HUES48 (cell line): ENCODE measurements at regions not wholly inside any gene's neighbourhood (a gene's known extent, or its start where the extent isn't known, plus 50 kb on each side); places are given as distances from the start of the nearest gene placed in this dataset.

Source experiments
- H3K27ac ChIP-seq: one replicate; pipeline ENCODE4 v1.7.0; 2013; ENCODE audit warnings: low read depth, low read length, inconsistent platforms
- H3K27me3 ChIP-seq: 2 replicates; pipeline ENCODE4 v1.6.1; 2013; ENCODE audit warnings: mild to moderate bottlenecking, low read length; ENCODE audit not compliant: control insufficient read depth, insufficient read depth
- H3K36me3 ChIP-seq: 2 replicates; pipeline ENCODE4 v1.6.1; 2013; ENCODE audit warnings: low read length; ENCODE audit not compliant: control insufficient read depth, insufficient read depth
- H3K4me1 ChIP-seq: 2 replicates; pipeline ENCODE4 v1.6.1; 2013; ENCODE audit warnings: mild to moderate bottlenecking, low read length; ENCODE audit not compliant: control insufficient read depth, insufficient read depth
- H3K4me3 ChIP-seq: 2 replicates; pipeline ENCODE4 v1.5.1; 2013; ENCODE audit warnings: mild to moderate bottlenecking, low read depth, low read length
- H3K9ac ChIP-seq: 2 replicates; pipeline ENCODE4 v1.6.1; 2013; ENCODE audit warnings: mild to moderate bottlenecking, low read depth, low read length, moderate library complexity
- H3K9me3 ChIP-seq: 2 replicates; pipeline ENCODE4 v1.6.1; 2013; ENCODE audit warnings: low read length; ENCODE audit not compliant: control insufficient read depth, insufficient read depth

DNA sequence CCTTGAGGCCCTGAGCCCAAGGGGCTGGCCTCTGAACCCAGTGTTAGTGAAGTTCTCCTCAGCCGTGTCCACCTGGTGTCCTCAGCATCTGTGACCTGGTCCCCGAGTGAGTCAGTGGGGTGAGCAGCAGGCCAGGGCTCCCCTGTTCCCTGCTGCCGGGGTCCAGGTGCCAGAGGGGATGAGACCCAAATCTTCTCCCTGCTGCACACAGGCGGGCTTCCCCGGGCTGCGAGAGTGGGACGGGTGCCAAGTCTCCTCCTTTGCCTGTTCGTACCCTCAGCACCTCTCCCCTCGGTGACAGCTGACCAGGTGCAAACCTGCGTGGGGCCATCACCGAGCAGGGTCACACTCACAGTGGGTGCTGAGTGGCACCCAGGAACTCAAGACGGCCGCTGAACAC is 514.5 kb downstream of the TBC1D22A start:
- H3K36me3 ChIP-seq = no peaks in the 10 kb centered on the region
- no peaks in the 10 kb centered on the region for H3K4me1 ChIP-seq
- no peak overlapping the region for H3K9ac ChIP-seq
- no peak overlapping the region for H3K27ac ChIP-seq
- peaks cover 95% of the 10 kb centered on the region for H3K9me3 ChIP-seq
- no peaks in the 10 kb centered on the region for H3K27me3 ChIP-seq
- no peak overlapping the region for H3K4me3 ChIP-seq

DNA sequence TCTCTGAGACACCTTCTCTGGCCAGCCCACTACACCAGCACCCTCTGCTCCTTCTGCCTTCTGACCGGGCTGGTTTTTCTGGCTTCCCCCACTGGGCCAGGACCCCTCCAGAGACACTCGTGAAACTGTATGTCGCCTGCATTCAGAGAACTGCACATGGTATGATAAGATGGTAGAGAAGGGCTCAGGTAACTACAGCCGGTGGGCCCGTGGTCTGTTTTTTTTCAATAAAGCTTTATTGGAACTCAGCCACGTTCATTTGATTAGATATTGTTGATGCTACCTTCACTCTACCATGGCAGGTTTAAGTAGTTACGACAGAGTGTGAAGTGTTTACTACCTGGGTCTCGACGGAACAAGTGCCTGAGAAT is 514.0 kb downstream of the TBC1D22A start:
- H3K9me3 ChIP-seq = peaks cover 95% of the 10 kb centered on the region
- no peaks in the 10 kb centered on the region for H3K36me3 ChIP-seq
- H3K27ac ChIP-seq = no peak overlapping the region
- H3K4me3 ChIP-seq = no peak overlapping the region
- no peaks in the 10 kb centered on the region for H3K4me1 ChIP-seq
- H3K9ac ChIP-seq = no peak overlapping the region
- no peaks in the 10 kb centered on the region for H3K27me3 ChIP-seq

DNA sequence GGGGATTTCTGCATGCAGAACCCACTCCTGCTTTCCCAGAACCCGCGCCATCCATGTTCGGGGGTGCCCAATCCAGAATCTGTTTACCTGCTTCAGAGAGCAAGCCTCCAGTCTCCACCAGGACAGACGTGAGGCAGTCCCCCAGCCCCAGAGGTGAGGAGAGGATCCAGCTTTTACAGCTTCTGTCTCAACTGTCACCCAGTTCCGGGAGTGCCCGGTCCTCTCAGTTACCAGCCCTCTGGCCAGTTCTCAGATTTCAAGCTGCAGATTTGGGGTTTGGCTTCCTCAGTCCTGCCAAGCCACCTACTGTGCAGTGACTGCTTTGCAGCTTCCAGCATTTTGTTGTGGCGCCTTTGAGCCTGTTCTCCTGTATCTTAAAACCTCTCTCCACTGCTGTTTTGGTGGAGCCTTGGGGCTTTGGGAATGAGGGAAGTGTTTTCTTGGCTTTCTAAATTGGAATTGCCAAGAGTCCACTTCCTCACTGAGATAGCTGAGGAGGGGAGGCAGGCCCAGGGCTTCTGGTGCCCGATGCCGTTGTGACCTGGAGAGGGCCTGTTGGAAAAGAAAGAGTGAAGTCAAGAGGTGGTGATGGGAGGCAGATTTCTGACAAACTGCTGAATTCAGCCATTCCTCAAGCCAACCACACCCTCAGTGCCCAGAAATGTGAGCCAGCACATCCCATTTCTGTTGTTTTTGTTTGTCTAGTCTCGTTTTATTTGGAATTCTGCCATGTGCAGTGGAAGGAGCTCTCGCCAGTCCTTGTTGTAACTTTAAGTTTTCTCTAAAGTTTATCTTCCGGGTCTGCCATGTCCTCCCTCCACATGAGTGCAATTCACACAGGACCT is 513.4 kb downstream of the TBC1D22A start:
- Histone ChIP-seq H3K27ac (no peak overlapping the region), H3K36me3 (no peaks in the 10 kb centered on the region), H3K9ac (no peak overlapping the region), H3K27me3 (no peaks in the 10 kb centered on the region), H3K4me1 (no peaks in the 10 kb centered on the region), H3K4me3 (no peak overlapping the region), H3K9me3 (peaks cover 95% of the 10 kb centered on the region)

DNA sequence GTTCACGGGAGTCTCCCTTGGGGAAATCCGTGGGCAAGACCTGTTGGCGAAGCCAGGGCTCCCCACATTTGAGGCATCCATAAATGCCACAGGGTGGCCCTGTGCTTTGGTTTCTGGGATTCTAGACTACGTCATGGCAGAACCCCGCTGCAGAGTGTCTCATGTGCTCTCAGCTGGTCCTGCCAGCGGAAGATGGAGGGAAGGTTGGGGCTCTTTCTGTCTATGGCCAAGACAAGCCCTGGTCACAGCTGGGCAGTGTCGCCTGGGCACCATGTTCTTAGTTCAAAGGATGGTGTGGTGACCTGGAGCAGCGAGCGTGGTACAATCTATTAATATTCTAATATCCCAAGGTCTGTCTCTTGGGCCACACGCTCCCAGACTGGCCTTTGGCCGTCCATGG is 511.7 kb downstream of the TBC1D22A start:
- H3K27ac ChIP-seq = no peak overlapping the region
- no peaks in the 10 kb centered on the region for H3K4me1 ChIP-seq
- no peaks in the 10 kb centered on the region for H3K27me3 ChIP-seq
- peaks cover 96% of the 10 kb centered on the region for H3K9me3 ChIP-seq
- H3K9ac ChIP-seq = no peak overlapping the region
- H3K36me3 ChIP-seq = no peaks in the 10 kb centered on the region
- no peak overlapping the region for H3K4me3 ChIP-seq

DNA sequence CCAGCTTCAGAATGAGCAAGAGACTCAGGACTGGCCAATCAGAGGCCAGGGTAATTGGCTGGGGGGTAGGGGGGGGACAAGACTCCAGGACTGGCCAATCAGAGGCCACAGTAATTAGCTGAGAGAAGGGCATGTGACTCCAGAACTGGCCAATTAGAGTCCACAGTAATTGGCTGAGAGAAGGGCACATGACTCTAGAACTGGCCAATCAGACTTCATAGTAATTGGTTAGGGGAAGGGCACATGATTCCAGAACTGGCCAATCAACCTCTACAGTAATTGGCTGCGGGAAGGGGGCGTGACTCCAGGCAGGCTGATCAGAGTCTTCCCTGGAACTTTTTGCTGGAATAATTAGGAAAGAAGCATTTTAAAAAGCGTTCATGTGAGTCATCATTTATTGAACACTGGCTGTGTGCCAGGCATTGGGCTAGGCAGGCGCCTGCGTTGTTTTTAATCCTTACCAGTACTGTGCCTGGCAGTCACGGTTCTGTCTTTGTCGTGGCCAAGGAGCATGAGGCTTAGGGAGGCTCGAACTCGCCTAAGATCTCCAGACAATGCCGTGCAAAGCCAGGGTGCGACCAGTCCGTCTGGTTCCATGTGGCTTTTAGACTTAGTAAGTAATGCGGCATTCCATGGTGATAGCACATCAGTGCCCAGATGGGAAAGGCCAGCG is 508.1 kb downstream of the TBC1D22A start:
- H3K27me3 ChIP-seq = no peaks in the 10 kb centered on the region
- H3K9ac ChIP-seq = no peak overlapping the region
- no peaks in the 10 kb centered on the region for H3K36me3 ChIP-seq
- no peak overlapping the region for H3K27ac ChIP-seq
- H3K9me3 ChIP-seq = peaks cover 96% of the 10 kb centered on the region
- H3K4me3 ChIP-seq = no peak overlapping the region
- H3K4me1 ChIP-seq = no peaks in the 10 kb centered on the region

GRCh38 chr22:47269516-47270088 is 507.2 kb downstream of the TBC1D22A start:
- no peaks in the 10 kb centered on the region for H3K4me1 ChIP-seq
- no peak overlapping the region for H3K9ac ChIP-seq
- no peak overlapping the region for H3K4me3 ChIP-seq
- H3K9me3 ChIP-seq = peaks cover 97% of the 10 kb centered on the region
- no peak overlapping the region for H3K27ac ChIP-seq
- no peaks in the 10 kb centered on the region for H3K27me3 ChIP-seq
- H3K36me3 ChIP-seq = no peaks in the 10 kb centered on the region

GRCh38 chr22:47267513-47268282 is 505.2 kb downstream of the TBC1D22A start:
- no peaks in the 10 kb centered on the region for H3K36me3 ChIP-seq
- H3K9me3 ChIP-seq = peaks cover 100% of the 10 kb centered on the region
- H3K27me3 ChIP-seq = no peaks in the 10 kb centered on the region
- no peak overlapping the region for H3K9ac ChIP-seq
- H3K4me1 ChIP-seq = no peaks in the 10 kb centered on the region
- H3K27ac ChIP-seq = no peak overlapping the region
- H3K4me3 ChIP-seq = no peak overlapping the region

DNA sequence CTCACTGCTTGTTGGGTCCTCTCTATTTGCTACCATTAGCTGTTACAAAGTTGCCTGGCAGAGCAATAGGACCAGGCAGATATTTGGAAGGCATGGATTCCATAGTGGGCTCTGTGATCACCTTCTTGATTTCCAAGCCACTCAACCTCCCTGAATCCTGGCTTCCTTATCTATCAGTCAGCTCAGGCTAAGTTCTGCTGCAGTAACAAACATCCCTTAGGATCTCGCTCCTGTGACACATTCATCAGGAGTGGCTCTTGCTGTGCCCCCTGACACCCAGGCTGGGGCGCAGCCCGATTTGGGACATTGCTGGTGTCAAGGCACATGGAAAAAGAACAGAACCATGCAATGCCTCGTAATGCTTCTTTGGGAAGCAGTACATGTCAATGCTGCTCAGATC is 503.9 kb downstream of the TBC1D22A start:
- no peak overlapping the region for H3K9ac ChIP-seq
- no peak overlapping the region for H3K4me3 ChIP-seq
- no peaks in the 10 kb centered on the region for H3K27me3 ChIP-seq
- H3K27ac ChIP-seq = no peak overlapping the region
- no peaks in the 10 kb centered on the region for H3K4me1 ChIP-seq
- no peaks in the 10 kb centered on the region for H3K36me3 ChIP-seq
- peaks cover 94% of the 10 kb centered on the region for H3K9me3 ChIP-seq

- peaks cover 86% of the 10 kb centered on the region for H3K9me3 ChIP-seq
- H3K4me1 ChIP-seq = no peaks in the 10 kb centered on the region
These were observed 498.1 kb downstream of the TBC1D22A start for GRCh38 chr22:47260551-47260950.

DNA sequence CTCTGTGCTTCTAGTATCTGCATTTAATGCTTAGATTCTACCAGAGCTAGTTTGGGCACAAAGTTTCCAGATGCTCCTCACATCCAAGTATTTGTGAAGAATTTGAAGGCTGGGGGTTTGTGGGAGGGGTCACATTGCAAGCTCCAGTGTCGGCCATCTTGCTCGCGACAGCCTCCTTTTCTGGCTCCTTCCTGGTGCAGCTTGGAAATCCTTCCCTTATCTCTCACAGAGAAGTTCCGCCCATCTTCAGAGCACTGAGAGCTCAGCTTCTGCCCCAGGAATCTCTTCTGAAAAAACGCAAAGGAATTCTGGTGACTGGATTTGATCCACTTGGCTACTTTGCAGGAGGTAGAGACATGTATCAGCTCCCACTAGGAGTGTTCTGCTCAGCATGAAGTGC is 497.5 kb downstream of the TBC1D22A start:
- H3K27ac ChIP-seq = no peak overlapping the region
- H3K36me3 ChIP-seq = no peaks in the 10 kb centered on the region
- H3K4me1 ChIP-seq = no peaks in the 10 kb centered on the region
- H3K4me3 ChIP-seq = no peak overlapping the region
- H3K9me3 ChIP-seq = peaks cover 82% of the 10 kb centered on the region
- no peak overlapping the region for H3K9ac ChIP-seq
- no peaks in the 10 kb centered on the region for H3K27me3 ChIP-seq

More at GRCh38 chr22:47260551-47260950, 498.1 kb downstream of the TBC1D22A start:
- H3K27me3 ChIP-seq = no peaks in the 10 kb centered on the region
- H3K36me3 ChIP-seq = no peaks in the 10 kb centered on the region
- no peak overlapping the region for H3K9ac ChIP-seq
- H3K27ac ChIP-seq = no peak overlapping the region
- no peak overlapping the region for H3K4me3 ChIP-seq
